WERI-Rb-1 (cell line): ENCODE measurements at regions not wholly inside any gene's neighbourhood (a gene's known extent, or its start where the extent isn't known, plus 50 kb on each side); places are given as distances from the start of the nearest gene placed in this dataset.
"Not testable (repeated sequence)": the region's sequence is repeated elsewhere in the genome, so short reads cannot be mapped to it uniquely, and the experiment has no call there.

Source experiments
- DNase-seq: peaks from one replicate; pipeline ENCODE4 v3.0.0-alpha.2; 2020
- H3K27ac ChIP-seq: fragments of 250-450 bp; sonication (Bioruptor Pico); 2 replicates; pipeline ENCODE4 v1.5.1; 2020; ENCODE audit warnings: mild to moderate bottlenecking, moderate library complexity
- H3K27me3 ChIP-seq: fragments of 250-450 bp; sonication (Bioruptor Pico); 2 replicates; pipeline ENCODE4 v1.5.1; 2021; ENCODE audit warnings: mild to moderate bottlenecking, low read depth, moderate library complexity; ENCODE audit not compliant: insufficient read depth, severe bottlenecking
- H3K36me3 ChIP-seq: fragments of 250-450 bp; sonication (Bioruptor Pico); 2 replicates; pipeline ENCODE4 v1.5.1; 2020; ENCODE audit warnings: mild to moderate bottlenecking, moderate library complexity
- H3K4me3 ChIP-seq: 2 replicates; pipeline ENCODE4 v1.5.1; 2011; ENCODE audit warnings: low read depth, mild to moderate bottlenecking, control low read depth, low read length
- H3K9me3 ChIP-seq: fragments of 250-450 bp; sonication (Bioruptor Pico); 2 replicates; pipeline ENCODE4 v1.5.1; 2021; ENCODE audit warnings: mild to moderate bottlenecking, moderate library complexity; ENCODE audit not compliant: severe bottlenecking

DNA sequence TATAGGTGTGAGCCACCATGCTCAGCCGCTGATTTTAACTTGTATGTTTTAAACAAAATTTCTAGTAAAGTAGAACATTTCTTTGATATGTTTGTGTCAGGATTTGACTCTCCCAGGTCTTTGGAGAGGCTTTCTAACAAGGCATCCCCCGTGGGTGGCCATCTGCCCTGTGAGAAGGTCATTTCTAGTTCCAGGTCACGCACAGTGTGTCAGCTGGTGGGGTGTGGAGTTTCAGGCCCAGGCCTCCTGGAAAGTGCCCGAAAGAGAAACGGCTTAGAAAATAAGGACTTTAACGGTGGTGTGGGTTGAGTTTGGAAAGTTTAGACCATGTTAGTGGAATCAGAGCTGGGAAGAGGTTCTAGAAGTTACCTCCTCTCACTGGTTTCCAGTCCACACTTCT, 61.0 kb downstream of the SPDYE17 start:
- not testable (repeated sequence) for DNase-seq, H3K27me3 ChIP-seq, H3K36me3 ChIP-seq, H3K9me3 ChIP-seq, H3K27ac ChIP-seq, H3K4me3 ChIP-seq

DNA sequence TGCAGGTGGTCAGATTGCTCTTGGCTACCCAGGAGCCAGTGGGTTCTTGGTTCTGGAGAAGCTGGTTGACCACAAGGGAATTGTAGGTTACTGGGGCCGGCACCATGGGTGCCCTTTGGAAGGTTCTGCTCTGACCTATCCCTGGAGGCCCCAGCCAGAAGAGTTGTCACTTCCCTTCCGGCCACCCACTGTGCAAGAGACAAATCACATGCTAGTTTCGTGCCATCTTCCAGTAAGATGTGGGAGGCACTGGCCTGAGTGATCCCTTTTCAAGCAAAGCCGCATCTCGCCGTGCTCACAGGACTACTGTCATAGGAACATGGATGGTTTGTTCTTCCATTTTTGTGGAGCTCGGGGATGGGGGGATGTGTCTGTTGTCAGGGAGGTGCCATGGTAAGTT, 62.3 kb downstream of the SPDYE17 start:
- not testable (repeated sequence) for H3K9me3 ChIP-seq, H3K36me3 ChIP-seq, H3K4me3 ChIP-seq, H3K27me3 ChIP-seq, H3K27ac ChIP-seq, DNase-seq

DNA sequence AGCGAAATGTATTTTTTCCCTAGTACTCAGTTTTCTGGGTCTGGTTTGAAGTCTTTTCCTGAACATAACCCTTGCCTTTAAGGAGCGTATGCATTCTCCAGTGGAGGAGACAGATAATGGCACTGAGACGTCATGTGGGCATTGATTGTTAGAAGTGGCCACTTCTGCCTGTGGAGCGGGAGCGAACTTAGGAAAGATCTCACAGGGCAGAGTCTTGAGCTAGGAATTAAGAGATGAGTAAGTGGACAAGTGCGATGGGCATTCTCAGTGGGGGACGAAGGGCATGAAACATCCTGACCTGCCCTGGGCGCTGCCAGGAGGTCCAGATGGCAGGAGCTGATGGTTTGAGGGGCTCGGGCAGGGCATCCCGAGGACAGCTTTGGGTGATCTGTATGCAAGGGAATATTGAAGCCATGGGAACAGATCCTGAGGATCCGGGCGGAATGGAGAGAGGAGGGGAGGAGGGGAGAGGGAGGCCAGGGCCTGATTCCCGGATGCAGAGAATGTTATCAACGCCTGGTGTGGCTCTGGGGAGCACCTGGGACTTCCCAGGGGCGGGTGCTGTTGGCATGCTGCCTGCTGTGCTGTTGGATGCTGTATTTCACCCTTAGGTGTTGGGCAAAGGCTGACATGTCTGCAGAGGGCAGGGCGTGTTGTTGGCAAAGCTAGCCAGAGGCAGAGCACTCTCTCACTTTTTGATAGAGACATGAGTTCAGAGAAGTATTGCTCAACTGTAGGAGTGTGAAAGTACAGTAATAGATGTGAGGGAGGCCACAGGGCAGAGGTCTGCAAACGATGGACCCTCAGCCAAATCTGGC, 66.2 kb downstream of the SPDYE17 start:
- H3K36me3 ChIP-seq, H3K9me3 ChIP-seq, DNase-seq, H3K4me3 ChIP-seq, H3K27ac ChIP-seq, H3K27me3 ChIP-seq: not testable (repeated sequence)

DNA sequence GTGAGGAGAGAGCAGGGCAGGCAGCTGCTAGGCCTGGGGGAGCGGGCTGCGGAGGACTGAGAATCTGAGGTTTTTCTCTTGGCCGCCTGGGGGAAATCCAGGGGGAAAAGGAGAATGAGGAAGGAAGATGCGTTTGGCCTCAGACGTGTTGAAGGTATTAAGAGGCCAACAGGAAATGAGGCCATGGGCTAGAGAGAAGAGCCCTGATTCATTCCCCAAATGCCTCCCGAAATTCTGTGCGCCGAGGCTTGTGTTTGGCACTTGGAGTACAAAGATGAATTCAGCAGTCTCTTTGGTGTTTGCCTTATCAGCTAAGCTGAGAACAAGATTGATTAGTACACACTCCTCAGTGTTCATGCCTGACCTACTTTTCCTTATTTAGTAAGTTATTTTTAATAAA, 68.1 kb downstream of the SPDYE17 start:
- not testable (repeated sequence) for H3K36me3 ChIP-seq, H3K27me3 ChIP-seq, H3K27ac ChIP-seq, H3K9me3 ChIP-seq, DNase-seq, H3K4me3 ChIP-seq

DNA sequence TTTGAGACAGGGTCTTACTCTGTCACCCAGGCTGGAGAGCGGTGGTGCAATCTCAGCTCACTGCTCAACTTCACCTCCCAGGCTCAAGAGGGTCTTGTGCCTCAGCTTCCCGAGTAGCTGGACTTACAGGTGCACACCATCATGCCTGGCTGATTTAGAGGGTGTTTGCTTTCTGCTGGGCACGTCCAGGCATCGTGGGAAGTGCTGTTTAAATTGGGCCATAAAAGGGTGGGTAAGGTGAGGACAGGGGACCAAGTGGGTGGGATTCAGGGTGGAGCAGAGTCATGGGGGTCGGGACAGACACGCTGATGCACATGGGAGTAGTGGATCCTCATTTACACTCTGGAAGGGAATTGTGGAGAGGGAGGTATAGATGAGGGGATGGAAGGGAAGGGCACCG, 69.1 kb downstream of the SPDYE17 start:
- not testable (repeated sequence) for H3K27ac ChIP-seq, H3K36me3 ChIP-seq, H3K9me3 ChIP-seq, DNase-seq, H3K27me3 ChIP-seq, H3K4me3 ChIP-seq

DNA sequence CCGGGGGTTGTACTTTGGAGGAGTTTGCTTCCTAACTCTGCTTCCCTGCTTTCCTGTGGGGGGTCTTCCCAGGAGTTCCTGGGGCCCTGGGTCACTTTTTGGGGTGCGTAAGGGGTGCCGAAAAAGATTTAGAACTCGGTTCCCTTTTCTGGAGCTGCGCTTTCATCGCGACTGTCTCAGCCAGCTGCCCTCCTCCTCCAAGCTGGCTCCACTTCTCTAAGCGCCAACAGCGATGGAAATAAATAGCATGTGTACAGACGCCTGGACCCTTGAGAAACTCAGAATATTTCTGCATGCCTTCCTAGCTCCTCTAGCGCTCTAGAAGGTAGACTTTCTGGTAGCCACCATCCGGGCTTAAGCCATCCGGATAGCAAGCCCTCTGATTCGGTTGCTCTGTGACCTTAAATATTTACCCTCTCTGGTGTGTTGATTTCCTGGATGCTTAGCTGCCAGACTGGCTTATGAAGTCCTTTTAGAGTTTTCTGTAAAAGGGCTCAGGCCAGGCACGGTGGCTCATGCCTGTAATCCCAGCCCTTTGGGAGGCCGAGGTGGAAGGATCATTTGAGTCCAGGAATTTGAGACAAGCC, 71.7 kb downstream of the SPDYE17 start:
- not testable (repeated sequence) for H3K27me3 ChIP-seq, H3K4me3 ChIP-seq, DNase-seq, H3K27ac ChIP-seq, H3K36me3 ChIP-seq, H3K9me3 ChIP-seq

DNA sequence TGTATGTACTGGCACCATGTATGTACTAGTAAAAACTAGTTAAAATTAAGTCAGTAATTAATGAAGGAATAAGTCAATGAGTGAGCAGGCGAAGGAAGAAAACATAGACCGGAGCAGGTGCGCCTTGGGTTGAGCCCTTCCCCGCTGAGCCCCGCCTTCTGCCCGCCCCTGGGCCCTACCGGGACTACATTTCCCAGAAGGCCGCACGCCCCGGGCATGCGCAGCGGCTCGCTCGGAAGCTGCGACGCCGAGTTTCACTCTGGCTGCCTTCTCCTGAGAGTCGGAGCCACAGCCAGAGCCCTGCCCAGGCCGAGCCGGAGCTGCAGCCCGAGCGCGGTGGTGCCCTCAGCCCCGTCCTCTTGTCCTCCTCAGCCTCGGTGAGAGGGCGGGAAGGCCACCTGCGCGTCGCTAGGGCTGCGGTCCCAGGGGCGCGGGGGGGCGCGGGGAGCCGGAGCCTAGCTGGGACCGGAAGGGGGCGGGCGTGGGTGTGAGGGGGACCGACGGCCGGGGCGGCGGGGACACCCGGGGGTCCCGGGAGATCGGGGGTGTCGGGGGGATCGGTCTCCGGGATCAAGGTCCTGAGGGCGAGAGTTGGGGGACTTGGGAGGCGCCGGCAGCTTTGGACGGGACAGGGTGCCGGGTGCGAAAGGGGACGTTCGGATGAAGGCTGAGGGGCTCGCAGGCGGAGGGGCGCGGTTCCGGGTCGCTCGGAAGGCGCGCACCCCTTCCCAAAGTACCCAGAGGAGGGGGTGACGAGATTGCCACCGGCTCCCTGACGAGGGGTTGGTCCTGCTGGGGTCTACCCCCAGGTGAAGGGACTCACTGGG, 72.4 kb downstream of the SPDYE17 start:
- H3K27ac ChIP-seq, H3K9me3 ChIP-seq, H3K4me3 ChIP-seq, DNase-seq, H3K27me3 ChIP-seq, H3K36me3 ChIP-seq: not testable (repeated sequence)

DNA sequence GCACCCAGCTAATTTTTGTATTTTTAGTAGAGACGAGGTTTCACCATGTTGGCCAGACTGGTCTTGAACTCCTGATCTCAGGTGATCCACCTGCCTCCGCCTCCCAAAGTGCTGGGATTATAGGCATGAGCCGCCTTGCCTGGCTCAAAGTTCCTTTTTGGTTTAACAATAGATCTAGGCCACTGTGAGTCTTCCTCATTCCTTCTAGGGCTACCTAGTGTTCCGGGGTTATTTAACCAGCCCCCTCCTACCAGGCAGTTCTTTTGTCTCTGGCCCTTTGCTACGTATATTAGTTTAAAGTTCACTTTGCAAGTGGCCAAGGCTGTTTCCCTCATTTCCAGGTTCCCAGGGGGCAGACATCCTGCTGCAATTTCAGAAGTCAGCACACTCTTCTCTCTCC, 75.6 kb downstream of the SPDYE17 start:
- DNase-seq, H3K36me3 ChIP-seq, H3K27ac ChIP-seq, H3K9me3 ChIP-seq, H3K4me3 ChIP-seq, H3K27me3 ChIP-seq: not testable (repeated sequence)

DNA sequence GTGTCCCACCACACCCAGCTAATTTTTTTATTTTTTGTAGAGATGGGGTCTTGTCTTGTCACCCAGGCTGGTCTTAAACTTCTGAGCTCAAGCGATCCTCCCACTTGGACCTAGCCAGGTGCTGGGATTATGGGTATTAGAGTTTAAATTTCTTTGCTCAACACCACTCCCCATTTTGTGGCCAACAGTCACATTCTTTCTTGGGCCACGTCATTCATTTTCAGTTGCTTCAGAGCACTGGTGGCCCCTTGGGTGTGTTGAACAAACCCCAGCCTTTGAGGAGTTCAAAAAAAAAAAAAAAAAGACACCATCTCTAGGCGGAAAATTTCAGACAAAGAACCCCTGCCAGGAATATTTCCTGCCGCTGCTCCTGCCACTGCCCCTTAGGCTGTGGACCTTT, 77.0 kb downstream of the SPDYE17 start:
- not testable (repeated sequence) for H3K9me3 ChIP-seq, H3K4me3 ChIP-seq, H3K36me3 ChIP-seq, H3K27me3 ChIP-seq, DNase-seq, H3K27ac ChIP-seq

DNA sequence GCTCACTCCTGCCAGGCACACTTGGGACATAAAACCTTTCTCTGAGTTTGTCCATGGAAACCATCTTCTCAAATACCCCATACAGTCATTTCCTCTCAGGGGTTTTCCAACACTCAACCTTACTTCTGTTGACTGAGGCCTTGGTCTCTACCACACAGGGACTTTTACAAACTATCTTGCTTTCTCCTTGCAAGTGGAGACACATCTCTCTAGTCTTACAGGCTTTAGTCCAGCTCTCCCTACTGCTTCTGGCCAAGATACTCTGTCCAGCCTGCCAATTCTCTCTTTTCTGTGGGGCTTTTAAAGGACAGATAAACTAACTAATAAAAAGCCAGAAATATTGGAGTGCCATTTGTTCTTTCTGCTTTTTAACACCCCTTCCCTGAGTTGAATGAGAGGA, 87.6 kb downstream of the SPDYE17 start:
- H3K27ac ChIP-seq, H3K27me3 ChIP-seq: not testable (repeated sequence)

DNA sequence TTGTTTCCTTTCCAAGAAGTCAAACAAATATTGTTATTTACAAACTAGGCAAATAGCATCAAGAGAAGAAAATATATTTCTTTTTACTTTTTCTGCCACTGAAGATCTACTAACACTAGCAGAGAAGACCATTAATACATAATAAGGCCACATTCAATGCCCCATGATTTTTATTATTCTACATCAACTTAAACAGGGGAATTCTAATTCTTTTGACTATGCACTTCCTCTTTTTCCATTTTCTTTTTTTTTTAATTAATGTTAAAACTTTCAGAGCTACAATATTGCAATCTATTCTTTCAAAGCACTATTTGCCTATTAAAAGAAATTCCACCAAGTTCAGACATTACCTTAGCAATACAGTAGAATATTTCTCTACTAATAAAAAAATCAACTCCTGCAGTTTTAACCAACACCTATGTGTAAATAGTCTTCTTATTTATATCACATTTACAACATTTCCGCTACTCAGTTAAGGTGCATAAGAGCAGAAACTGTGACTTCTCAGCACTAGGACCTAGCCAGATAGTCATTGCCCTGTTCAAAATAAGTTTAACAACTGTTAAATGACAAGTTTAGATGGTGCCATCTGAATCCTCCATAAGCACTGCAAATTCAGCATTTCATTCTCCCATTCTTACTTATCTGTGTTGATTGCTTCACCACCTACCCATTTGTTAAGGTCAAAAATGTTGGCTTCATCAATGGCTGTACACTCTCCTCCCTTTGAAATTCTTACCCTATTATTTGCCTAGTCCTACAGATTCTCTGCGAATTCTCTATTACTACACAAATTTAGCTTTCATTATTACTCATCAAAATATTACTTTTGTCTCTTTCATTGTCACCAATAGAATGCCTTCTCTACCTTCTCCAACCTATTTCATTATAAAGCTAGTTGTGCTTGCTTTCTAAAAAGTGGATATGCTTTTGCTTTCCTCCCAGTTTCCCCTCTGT, 90.1 kb downstream of the SPDYE17 start:
- DNase-seq, H3K9me3 ChIP-seq, H3K27ac ChIP-seq, H3K27me3 ChIP-seq, H3K4me3 ChIP-seq, H3K36me3 ChIP-seq: not testable (repeated sequence)

More for the DNA sequence above, 87.6 kb downstream of the SPDYE17 start:
- H3K9me3 ChIP-seq, H3K36me3 ChIP-seq, DNase-seq, H3K4me3 ChIP-seq: not testable (repeated sequence)

DNA sequence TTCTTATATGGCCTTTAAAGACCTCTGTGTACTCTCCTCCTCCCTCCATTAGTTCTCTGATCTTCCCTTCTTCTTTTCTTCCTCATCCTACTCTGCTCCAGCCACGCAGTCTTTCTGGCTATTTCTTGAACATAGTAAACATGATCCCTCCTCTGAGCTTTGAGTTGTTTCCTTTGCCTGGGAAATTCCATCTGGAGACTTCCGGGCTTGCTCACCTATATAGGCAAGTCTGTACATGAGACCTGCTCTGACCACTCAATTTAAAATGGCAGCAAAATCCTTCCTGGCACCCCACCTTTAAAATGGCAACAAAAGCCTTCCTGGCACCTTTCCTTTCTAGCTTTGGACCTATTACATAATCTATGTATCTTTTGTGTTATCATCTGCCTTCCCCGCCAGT, 94.4 kb downstream of the SPDYE17 start:
- not testable (repeated sequence) for H3K4me3 ChIP-seq, H3K36me3 ChIP-seq, H3K27ac ChIP-seq, H3K27me3 ChIP-seq, H3K9me3 ChIP-seq, DNase-seq

DNA sequence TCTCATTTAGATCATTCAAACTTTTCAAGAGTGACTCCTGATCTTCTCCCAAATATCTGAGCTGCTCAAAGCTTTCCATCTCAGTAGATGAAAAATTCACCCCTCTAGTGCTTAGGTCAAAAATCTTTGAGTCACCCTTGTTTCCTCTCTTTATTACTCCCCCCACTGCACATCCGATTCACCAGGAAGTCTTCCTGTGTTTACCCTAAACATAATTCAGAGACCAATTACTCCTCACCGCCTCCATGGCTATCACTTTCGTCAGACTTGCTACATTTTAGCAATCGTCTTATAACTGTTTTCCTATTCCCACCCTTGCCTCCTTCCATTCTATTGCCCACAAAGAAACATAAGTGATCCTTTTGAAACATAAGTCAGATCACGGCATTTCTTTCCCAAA, 94.8 kb downstream of the SPDYE17 start:
- H3K4me3 ChIP-seq, H3K36me3 ChIP-seq, H3K9me3 ChIP-seq, H3K27ac ChIP-seq, DNase-seq, H3K27me3 ChIP-seq: not testable (repeated sequence)

DNA sequence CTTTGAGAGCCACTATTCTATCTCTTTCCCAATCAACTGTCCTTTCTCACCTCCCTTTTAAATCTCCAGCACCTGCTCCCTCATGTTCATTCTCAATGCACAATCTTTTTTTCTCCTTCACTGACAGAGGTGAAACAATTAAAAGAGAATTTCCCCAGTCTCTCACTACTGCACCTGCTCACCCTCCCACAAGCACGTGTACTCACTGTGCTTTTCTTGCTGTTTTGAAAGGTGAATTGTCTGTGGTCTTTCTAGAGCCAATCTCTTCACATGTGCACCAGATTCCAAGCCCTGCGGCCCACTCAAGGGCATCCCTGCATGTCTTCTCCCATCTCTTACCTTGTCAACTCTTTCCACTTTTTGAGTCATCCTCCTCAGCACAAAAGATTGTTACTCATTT, 95.8 kb downstream of the SPDYE17 start:
- H3K27ac ChIP-seq, H3K4me3 ChIP-seq, DNase-seq, H3K9me3 ChIP-seq, H3K27me3 ChIP-seq, H3K36me3 ChIP-seq: not testable (repeated sequence)
